Coronary artery (tissue), 2 donors: ENCODE measurements at regions not wholly inside any gene's neighbourhood (a gene's known extent, or its start where the extent isn't known, plus 50 kb on each side); places are given as distances from the start of the nearest gene placed in this dataset.
"Not testable (repeated sequence)": the region's sequence is repeated elsewhere in the genome, so short reads cannot be mapped to it uniquely, and the experiment has no call there.

ENCODE experiments used
- DNase-seq: peaks from one replicate; pipeline ENCODE4 v3.0.0-alpha.2; 2017; ENCODE audit warnings: low spot score
- H3K27ac ChIP-seq, 2 donors: fragments of 200-600 bp; sonication (generic); one replicate each; pipeline ENCODE4 v1.5.1; 2016 to 2019
- H3K4me3 ChIP-seq: fragments of 200-600 bp; sonication (generic); 2 replicates; pipeline ENCODE4 v1.5.1; 2016; ENCODE audit warnings: mild to moderate bottlenecking, moderate library complexity
- TF ChIP-seq, protein P1 (sequence below): fragments of 200-600 bp; sonication (generic); IDR thresholded peaks from one replicate; pipeline ENCODE4 v1.5.1; 2019; ENCODE audit warnings: antibody characterized with exemption

- DNase-seq, result no peak
- TF ChIP-seq, protein P1, sequence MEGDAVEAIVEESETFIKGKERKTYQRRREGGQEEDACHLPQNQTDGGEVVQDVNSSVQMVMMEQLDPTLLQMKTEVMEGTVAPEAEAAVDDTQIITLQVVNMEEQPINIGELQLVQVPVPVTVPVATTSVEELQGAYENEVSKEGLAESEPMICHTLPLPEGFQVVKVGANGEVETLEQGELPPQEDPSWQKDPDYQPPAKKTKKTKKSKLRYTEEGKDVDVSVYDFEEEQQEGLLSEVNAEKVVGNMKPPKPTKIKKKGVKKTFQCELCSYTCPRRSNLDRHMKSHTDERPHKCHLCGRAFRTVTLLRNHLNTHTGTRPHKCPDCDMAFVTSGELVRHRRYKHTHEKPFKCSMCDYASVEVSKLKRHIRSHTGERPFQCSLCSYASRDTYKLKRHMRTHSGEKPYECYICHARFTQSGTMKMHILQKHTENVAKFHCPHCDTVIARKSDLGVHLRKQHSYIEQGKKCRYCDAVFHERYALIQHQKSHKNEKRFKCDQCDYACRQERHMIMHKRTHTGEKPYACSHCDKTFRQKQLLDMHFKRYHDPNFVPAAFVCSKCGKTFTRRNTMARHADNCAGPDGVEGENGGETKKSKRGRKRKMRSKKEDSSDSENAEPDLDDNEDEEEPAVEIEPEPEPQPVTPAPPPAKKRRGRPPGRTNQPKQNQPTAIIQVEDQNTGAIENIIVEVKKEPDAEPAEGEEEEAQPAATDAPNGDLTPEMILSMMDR, result no peak
- H3K27ac ChIP-seq, result no peak overlapping the region
- H3K4me3 ChIP-seq, result no peak overlapping the region
Measured at GRCh38 chr11:50247309-50247874, 214.7 kb downstream of the OR4C45 start.

GRCh38 chr11:50267851-50268250 is 235.2 kb downstream of the OR4C45 start:
- TF ChIP-seq, protein P1, result no peak
- Histone ChIP-seq H3K27ac (no peak overlapping the region), H3K4me3 (no peak overlapping the region)
- DNase-seq, result no peak

DNA sequence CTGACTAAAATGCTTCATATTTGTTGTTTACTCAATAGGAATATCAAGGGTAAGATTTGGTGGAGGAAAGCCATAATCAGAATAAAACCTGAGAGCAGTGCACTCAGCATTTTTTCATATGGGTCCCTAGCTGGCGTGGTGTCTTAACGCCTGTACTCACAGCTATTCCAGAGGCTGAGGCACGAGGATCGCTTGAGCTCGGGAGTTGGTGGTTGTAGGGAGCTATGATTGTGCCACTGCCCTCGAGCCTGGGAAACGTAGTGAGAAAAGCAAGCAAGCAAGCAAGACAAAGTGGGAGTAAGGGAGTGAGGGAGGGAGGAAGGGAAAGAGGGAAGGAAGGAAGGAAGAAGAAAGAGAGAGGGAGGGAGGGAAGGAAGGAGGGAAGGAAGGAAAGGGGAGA is 242.5 kb downstream of the OR4C45 start:
- no peak for DNase-seq
- no peak overlapping the region for H3K4me3 ChIP-seq
- H3K27ac ChIP-seq, result no peak overlapping the region
- TF ChIP-seq, protein P1, result no peak

DNA sequence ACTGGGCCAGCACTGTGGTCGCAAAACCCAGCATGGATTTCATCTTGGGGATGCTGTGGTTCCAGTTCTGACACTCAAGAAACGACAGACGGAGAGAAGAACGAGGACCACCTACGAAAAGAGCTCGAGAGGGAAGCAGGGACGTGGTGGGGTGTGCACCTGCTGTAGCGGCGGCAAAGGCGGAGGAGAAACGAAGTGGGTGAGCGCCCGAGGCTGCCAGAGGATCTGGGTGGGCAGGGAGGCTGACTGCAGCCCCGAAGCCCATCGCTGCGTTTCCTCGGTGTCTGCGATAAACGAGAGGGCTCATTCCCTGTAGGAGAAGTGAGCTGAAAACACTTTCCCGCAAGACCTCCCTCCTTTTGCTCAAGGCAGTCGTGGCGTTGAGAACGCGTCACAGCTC is 246.1 kb downstream of the OR4C45 start:
- Histone ChIP-seq H3K4me3 (no peak overlapping the region), H3K27ac (no peak overlapping the region)
- DNase-seq, result no peak
- TF ChIP-seq, protein P1, result no peak

- no peak overlapping the region for H3K4me3 ChIP-seq
- DNase-seq, result no peak
- H3K27ac ChIP-seq, result no peak overlapping the region
- TF ChIP-seq, protein P1, result no peak
Measured at GRCh38 chr11:50298182-50298988, 265.7 kb downstream of the OR4C45 start.

DNA sequence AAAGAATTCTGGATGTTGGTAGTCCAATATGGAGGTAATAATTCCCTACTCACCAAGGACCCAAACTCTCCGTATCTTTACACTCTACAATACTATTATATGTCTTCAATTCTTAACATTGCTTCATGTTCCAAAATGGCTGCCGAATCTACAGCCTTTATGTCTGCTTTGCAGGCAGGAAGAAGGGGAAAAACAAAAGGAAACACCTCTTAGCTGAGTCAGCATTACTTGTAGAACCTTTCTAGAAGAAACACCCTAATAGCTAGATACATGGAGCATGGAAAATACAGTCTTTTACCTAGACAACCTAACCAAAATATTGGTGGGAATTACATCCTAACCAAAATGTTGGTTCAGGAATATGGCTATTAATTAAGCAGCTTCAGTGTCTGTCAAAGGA is 298.0 kb downstream of the OR4C45 start:
- not testable (repeated sequence) for H3K4me3 ChIP-seq, DNase-seq, H3K27ac ChIP-seq

DNA sequence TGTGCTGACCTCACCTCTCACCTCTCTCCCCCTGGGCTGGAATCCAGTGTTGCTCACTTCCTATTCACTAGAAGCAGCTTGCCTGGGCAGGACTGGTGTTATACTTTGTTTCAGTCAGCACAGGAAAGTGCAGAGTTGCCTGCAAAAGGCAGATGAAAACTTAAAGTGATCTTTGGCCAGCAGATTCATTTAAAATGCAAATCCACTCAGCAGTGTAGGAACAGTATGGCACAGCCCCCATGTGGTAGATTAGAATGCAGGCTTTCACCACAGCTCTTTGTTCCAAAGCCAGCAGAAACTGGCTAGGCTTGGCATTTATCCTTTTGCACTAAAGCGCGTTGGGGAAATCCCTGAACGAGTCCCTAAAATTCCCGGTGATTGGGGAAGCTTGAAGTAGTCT is 301.2 kb downstream of the OR4C45 start:
- TF ChIP-seq, protein P1, result no peak
- no peak for DNase-seq

GRCh38 chr11:50337432-50337831 is 304.8 kb downstream of the OR4C45 start:
- DNase-seq, H3K4me3 ChIP-seq, H3K27ac ChIP-seq: not testable (repeated sequence)

More for the DNA sequence above, 301.2 kb downstream of the OR4C45 start:
- H3K4me3 ChIP-seq, result no peak overlapping the region
- no peak overlapping the region for H3K27ac ChIP-seq

DNA sequence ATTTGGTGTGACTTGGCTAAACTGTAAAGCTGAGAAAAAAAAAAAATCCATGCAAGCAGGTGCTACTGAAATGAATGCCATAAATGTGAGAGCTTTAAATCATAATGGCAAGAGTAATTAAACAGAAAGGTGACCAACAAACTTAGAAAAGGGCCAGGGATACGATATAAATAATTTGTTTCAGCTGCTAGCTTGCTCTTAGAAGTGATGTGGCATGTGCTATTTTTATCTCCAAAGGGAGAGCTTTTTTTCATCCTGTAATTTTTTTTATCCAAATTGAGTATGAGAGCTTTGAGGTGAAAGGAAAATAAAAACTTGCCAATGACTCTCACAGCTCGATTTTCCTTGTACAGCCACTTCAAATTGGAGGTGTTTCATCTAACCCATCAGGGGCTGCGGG is 315.3 kb downstream of the OR4C45 start:
- H3K4me3 ChIP-seq, DNase-seq, H3K27ac ChIP-seq: not testable (repeated sequence)
